Activated T-cell treated with anti-CD3 and anti-CD28 coated beads, Interleukin-2, amount 50 U/mL, for 4 hours (primary cell): ENCODE measurements at regions not wholly inside any gene's neighbourhood (a gene's known extent, or its start where the extent isn't known, plus 50 kb on each side); places are given as distances from the start of the nearest gene placed in this dataset.
A peak's percentile ranks its signal among the peaks of the same experiment; 100 is the strongest.
"Not testable (repeated sequence)": the region's sequence is repeated elsewhere in the genome, so short reads cannot be mapped to it uniquely, and the experiment has no call there.

Source experiments
- ATAC-seq, 2 donors: fragments of 200-7000 bp; cut with Tn5 transposase; one replicate each; pipeline ENCODE4 v1.10.0; 2021
- DNase-seq: peaks from one replicate; pipeline ENCODE4 v3.0.0-alpha.2; 2020
- H3K27me3 Mint-ChIP-seq: one replicate; pipeline ENCODE4 v1.8.0; 2021; ENCODE audit warnings: low read depth, mixed read lengths
- H3K36me3 Mint-ChIP-seq: one replicate; pipeline ENCODE4 v1.8.0; 2022; ENCODE audit warnings: mixed read lengths; ENCODE audit not compliant: insufficient read depth
- H3K4me1 Mint-ChIP-seq: one replicate; pipeline ENCODE4 v1.8.0; 2021; ENCODE audit warnings: low read depth, mixed read lengths
- H3K4me3 Mint-ChIP-seq: one replicate; pipeline ENCODE4 v1.8.0; 2021; ENCODE audit warnings: mild to moderate bottlenecking, moderate library complexity, mixed read lengths
- H3K9me3 Mint-ChIP-seq: one replicate; pipeline ENCODE4 v1.8.0; 2021; ENCODE audit warnings: mixed read lengths

- DNase-seq, H3K36me3 Mint-ChIP-seq, H3K4me1 Mint-ChIP-seq, ATAC-seq, H3K4me3 Mint-ChIP-seq, H3K27me3 Mint-ChIP-seq, H3K9me3 Mint-ChIP-seq: not testable (repeated sequence)
Observed at GRCh38 chr3:198139513-198140167, 179.6 kb downstream of the LMLN start.

GRCh38 chr3:198143300-198144137 lies 183.5 kb downstream of the LMLN start:
- not testable (repeated sequence) for DNase-seq, H3K4me3 Mint-ChIP-seq, H3K4me1 Mint-ChIP-seq, H3K36me3 Mint-ChIP-seq, H3K9me3 Mint-ChIP-seq, H3K27me3 Mint-ChIP-seq, ATAC-seq

- not testable (repeated sequence) for H3K4me1 Mint-ChIP-seq, H3K27me3 Mint-ChIP-seq, H3K9me3 Mint-ChIP-seq
Observed at GRCh38 chr3:198145231-198145784, 185.3 kb downstream of the LMLN start.

GRCh38 chr3:198146070-198146469 lies 186.1 kb downstream of the LMLN start:
- H3K36me3 Mint-ChIP-seq, H3K4me3 Mint-ChIP-seq, ATAC-seq: not testable (repeated sequence)

More at GRCh38 chr3:198145231-198145784, 185.3 kb downstream of the LMLN start:
- H3K36me3 Mint-ChIP-seq, DNase-seq, ATAC-seq, H3K4me3 Mint-ChIP-seq: not testable (repeated sequence)

GRCh38 chr3:198146559-198147164 lies 186.6 kb downstream of the LMLN start:
- not testable (repeated sequence) for DNase-seq, H3K36me3 Mint-ChIP-seq, H3K9me3 Mint-ChIP-seq, H3K4me3 Mint-ChIP-seq, ATAC-seq, H3K27me3 Mint-ChIP-seq, H3K4me1 Mint-ChIP-seq

More at GRCh38 chr3:198146070-198146469, 186.1 kb downstream of the LMLN start:
- not testable (repeated sequence) for H3K9me3 Mint-ChIP-seq, H3K27me3 Mint-ChIP-seq, H3K4me1 Mint-ChIP-seq, DNase-seq

GRCh38 chr3:198147213-198147612 lies 187.2 kb downstream of the LMLN start:
- not testable (repeated sequence) for H3K4me1 Mint-ChIP-seq, ATAC-seq, H3K9me3 Mint-ChIP-seq, H3K27me3 Mint-ChIP-seq, H3K36me3 Mint-ChIP-seq, H3K4me3 Mint-ChIP-seq, DNase-seq

- H3K27me3 Mint-ChIP-seq, DNase-seq, H3K36me3 Mint-ChIP-seq, ATAC-seq, H3K4me1 Mint-ChIP-seq, H3K9me3 Mint-ChIP-seq, H3K4me3 Mint-ChIP-seq: not testable (repeated sequence)
Observed at GRCh38 chr3:198147993-198148392, 188.0 kb downstream of the LMLN start.

GRCh38 chr3:198149904-198150303 lies 189.9 kb downstream of the LMLN start:
- not testable (repeated sequence) for H3K4me3 Mint-ChIP-seq, ATAC-seq, H3K36me3 Mint-ChIP-seq, H3K9me3 Mint-ChIP-seq, DNase-seq, H3K27me3 Mint-ChIP-seq, H3K4me1 Mint-ChIP-seq

GRCh38 chr3:198151867-198152266 lies 191.8 kb downstream of the LMLN start:
- not testable (repeated sequence) for H3K4me3 Mint-ChIP-seq, H3K4me1 Mint-ChIP-seq, H3K27me3 Mint-ChIP-seq, DNase-seq, H3K36me3 Mint-ChIP-seq, ATAC-seq, H3K9me3 Mint-ChIP-seq

GRCh38 chr3:198155771-198156170 lies 195.8 kb downstream of the LMLN start:
- H3K27me3 Mint-ChIP-seq, H3K9me3 Mint-ChIP-seq, H3K36me3 Mint-ChIP-seq, H3K4me1 Mint-ChIP-seq, ATAC-seq, H3K4me3 Mint-ChIP-seq, DNase-seq: not testable (repeated sequence)

- H3K4me1 Mint-ChIP-seq, result not testable (repeated sequence)
Observed at GRCh38 chr3:198157231-198157868, 197.3 kb downstream of the LMLN start.

GRCh38 chr3:198158007-198158406 lies 198.0 kb downstream of the LMLN start:
- H3K27me3 Mint-ChIP-seq, H3K4me1 Mint-ChIP-seq, H3K9me3 Mint-ChIP-seq, H3K36me3 Mint-ChIP-seq, DNase-seq, H3K4me3 Mint-ChIP-seq, ATAC-seq: not testable (repeated sequence)

More at GRCh38 chr3:198157231-198157868, 197.3 kb downstream of the LMLN start:
- H3K27me3 Mint-ChIP-seq, H3K4me3 Mint-ChIP-seq, H3K36me3 Mint-ChIP-seq, DNase-seq, H3K9me3 Mint-ChIP-seq: not testable (repeated sequence)
- ATAC-seq, result peak; percentile 98

- H3K9me3 Mint-ChIP-seq, H3K27me3 Mint-ChIP-seq, H3K36me3 Mint-ChIP-seq, H3K4me1 Mint-ChIP-seq, ATAC-seq, H3K4me3 Mint-ChIP-seq: not testable (repeated sequence)
- peak; percentile 68 for DNase-seq
Observed at GRCh38 chr3:198167339-198168039, 207.5 kb downstream of the LMLN start.

GRCh38 chr3:198170781-198171180 lies 210.8 kb downstream of the LMLN start:
- H3K4me1 Mint-ChIP-seq, H3K36me3 Mint-ChIP-seq, H3K9me3 Mint-ChIP-seq, H3K4me3 Mint-ChIP-seq, DNase-seq, ATAC-seq, H3K27me3 Mint-ChIP-seq: not testable (repeated sequence)
